ENCODE measurements at regions not wholly inside any gene's neighbourhood (a gene's known extent, or its start where the extent isn't known, plus 50 kb on each side); places are given as distances from the start of the nearest gene placed in this dataset.

DNA sequence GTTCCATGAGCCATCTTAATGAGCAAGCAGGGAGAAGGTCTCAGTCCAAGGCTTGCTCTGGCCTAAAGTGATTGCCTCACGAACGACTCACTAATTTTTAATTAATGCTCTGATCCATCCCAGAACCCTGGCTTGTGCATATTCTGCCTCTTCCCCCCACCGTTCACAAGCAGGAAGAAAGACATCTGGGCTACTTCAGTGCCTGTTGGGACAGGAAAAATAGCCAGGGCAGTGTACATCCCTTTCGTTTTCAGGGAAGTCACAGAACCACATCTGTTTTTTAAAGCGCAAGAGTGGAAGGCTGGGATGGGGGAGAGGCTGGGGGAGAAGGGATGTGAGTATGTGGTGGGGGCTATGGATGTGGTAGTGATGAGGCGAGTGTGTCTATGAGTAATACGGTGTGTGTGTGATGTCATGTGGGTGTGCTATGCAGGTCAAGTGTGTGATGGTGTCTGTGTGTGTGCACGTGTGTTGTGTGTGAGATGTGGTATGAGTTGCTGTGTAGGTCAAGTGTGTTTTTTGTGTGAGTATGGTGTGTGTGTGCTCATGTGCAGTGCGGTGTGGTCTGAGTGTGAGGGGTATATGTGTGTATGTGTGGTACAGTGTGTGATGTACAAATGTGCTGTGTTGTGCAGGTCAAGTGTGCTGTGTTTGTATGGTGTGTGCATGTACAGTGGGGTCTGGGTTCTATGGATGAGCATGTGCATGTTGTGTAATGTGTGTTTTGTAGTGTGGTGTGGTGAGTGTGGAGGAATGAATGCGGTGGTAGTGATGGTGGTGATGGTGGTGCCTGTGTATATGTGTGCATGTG, 64.9 kb upstream of the SYT6 start:
- Histone ChIP-seq H2AFZ (ENCODE audit: low read length) (no peak overlapping the region), H3K14ac (ENCODE audit: insufficient read depth, low read length) (no peak overlapping the region), H3K18ac (ENCODE audit: insufficient read length, low read depth, low read length) (no peak overlapping the region), H2BK5ac (ENCODE audit: insufficient read length, low read length) (no peak overlapping the region), H3K4me2 (ENCODE audit: insufficient read depth, insufficient read length, low read length) (no peak overlapping the region), H3K27me3 (ENCODE audit: insufficient read depth, low read length) (no peaks in the 10 kb centered on the region), H2BK12ac (ENCODE audit: insufficient read length, low read depth, low read length) (no peak overlapping the region), H2AK5ac (ENCODE audit: insufficient read length, low read length) (no peak overlapping the region), H4K8ac (replicated peaks; ENCODE audit: insufficient read length, low read depth, low read length) (no peak overlapping the region), H3K56ac (ENCODE audit: insufficient read length, low read depth, low read length) (no peak overlapping the region), H3K9me3 (ENCODE audit: control insufficient read depth, low read depth, low read length) (no peaks in the 10 kb centered on the region), H2BK15ac (ENCODE audit: low read depth, low read length) (no peak overlapping the region), H3T11ph (ENCODE audit: low read length) (no peak overlapping the region), H3K79me2 (ENCODE audit: insufficient read depth, low read length) (no peaks in the 10 kb centered on the region), H2BK120ac (ENCODE audit: low read depth, low read length, poor library complexity, severe bottlenecking) (no peak overlapping the region), H3K27ac (ENCODE audit: insufficient read length, low read depth, low read length) (no peak overlapping the region), H3K4ac (ENCODE audit: low read depth, low read length) (no peak overlapping the region), H3K4me1 (ENCODE audit: insufficient read depth, low read length) (no peaks in the 10 kb centered on the region; the same call in 1 of the 2 replicates), H3K23ac (ENCODE audit: insufficient read length, low read depth, low read length) (no peak overlapping the region), H4K20me1 (ENCODE audit: control insufficient read depth, insufficient read depth, insufficient read length) (no peaks in the 10 kb centered on the region), H2BK20ac (ENCODE audit: low read depth, low read length, poor library complexity, severe bottlenecking) (no peak overlapping the region), H3K23me2 (ENCODE audit: insufficient read length, low read depth, low read length, poor library complexity, severe bottlenecking) (no peaks in the 10 kb centered on the region), H4K5ac (ENCODE audit: insufficient read length, low read depth, low read length) (no peak overlapping the region), H4K91ac (ENCODE audit: insufficient read length, low read depth, low read length) (no peak overlapping the region), H3K79me1 (ENCODE audit: insufficient read depth, low read depth, low read length, poor library complexity, severe bottlenecking) (no peaks in the 10 kb centered on the region), H3K9ac (ENCODE audit: extremely low read depth, insufficient read length, low read length) (no peak overlapping the region)
- Mint-ChIP-seq H3K4me1 (peaks cover 19 to 27% of the 10 kb centered on the region in 2 experiments), H3K27ac (peak overlapping the region in 1 of 3 experiments; percentile 1; a peak in 2 of 7 replicates), H3K4me3 (no peak overlapping the region), H3K27me3 (ENCODE audit: low read depth) (peaks cover 8% of the 10 kb centered on the region), H3K36me3 (ENCODE audit: insufficient read depth in 1 of 3, low read depth in 3 of 3) (no peaks in the 10 kb centered on the region), H3K9me3 (no peaks in the 10 kb centered on the region)
- TF ChIP-seq, protein P1, sequence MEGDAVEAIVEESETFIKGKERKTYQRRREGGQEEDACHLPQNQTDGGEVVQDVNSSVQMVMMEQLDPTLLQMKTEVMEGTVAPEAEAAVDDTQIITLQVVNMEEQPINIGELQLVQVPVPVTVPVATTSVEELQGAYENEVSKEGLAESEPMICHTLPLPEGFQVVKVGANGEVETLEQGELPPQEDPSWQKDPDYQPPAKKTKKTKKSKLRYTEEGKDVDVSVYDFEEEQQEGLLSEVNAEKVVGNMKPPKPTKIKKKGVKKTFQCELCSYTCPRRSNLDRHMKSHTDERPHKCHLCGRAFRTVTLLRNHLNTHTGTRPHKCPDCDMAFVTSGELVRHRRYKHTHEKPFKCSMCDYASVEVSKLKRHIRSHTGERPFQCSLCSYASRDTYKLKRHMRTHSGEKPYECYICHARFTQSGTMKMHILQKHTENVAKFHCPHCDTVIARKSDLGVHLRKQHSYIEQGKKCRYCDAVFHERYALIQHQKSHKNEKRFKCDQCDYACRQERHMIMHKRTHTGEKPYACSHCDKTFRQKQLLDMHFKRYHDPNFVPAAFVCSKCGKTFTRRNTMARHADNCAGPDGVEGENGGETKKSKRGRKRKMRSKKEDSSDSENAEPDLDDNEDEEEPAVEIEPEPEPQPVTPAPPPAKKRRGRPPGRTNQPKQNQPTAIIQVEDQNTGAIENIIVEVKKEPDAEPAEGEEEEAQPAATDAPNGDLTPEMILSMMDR (conservative IDR thresholded peaks at IDR 0.05), result no peak
- 100% methylated on average over 4 of the region's 10 CpGs for WGBS (ENCODE audit: extremely low coverage, insufficient read length, low lambda C conversion rate)
- no peak for DNase-seq
